HG02973 (cell line): ENCODE measurements at regions not wholly inside any gene's neighbourhood (a gene's known extent, or its start where the extent isn't known, plus 50 kb on each side); places are given as distances from the start of the nearest gene placed in this dataset.

Experiments
- ATAC-seq: cut with Tn5 transposase; IDR thresholded peaks from one replicate; pipeline ENCODE4 v1.9.1; 2021; ENCODE audit warnings: moderate library complexity; ENCODE audit not compliant: unreplicated experiment

DNA sequence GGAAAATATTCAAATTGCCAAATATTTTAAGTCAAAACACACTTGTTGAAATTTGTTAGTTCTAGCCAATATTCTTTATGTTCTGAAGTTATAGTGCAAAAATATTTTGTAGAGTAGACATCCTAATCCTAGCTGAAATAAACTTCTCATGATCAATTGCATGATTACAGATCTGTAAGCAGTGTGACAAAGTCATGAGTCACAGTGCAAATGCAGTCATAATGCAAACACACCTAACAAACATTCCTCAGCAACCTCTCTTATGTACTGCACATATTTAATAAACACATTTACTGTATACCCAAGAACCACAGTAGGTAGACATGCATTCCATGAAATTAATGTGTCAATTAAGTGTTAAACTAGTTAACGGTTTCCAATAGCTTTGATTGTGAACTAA is 1857.4 kb downstream of the NCAM2 start:
- no peak for ATAC-seq

DNA sequence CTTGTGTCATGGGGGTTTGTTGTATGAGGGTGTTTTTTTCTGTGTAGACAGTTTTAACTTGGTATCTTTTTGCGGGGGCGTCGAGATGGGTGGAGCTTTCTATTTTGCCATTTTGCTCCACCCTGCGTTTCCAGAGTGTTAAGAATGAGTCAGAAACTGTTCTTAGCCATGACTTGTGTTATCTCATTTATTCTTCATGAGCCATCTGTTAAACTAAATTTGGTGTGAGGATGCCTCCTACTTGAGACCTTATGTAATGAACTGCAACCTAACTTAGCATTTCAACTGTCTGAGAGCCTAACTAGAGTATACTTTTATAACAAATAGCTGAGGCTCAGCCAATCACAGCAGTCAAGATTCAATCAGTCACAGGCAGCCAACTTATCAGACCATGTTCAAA is 1873.5 kb downstream of the NCAM2 start:
- ATAC-seq, result no peak

DNA sequence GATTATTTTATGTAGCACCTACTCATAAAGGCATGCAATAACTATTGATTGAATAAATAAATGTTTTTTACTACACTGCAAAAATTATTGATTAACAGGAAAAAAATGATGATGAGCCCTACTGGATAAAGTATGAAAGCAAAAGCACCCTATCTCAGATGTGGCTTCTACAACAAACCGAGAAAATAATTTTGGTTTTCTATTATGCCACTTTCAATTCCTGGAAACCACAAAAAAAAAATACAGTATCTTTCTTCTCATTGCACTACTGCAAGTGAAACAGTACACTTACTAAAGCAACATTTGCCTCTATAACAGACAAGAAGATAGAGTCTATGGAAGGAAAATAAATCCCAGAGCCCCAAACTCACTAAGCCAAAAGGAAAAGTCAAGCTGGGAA is 1882.4 kb downstream of the NCAM2 start:
- no peak for ATAC-seq

DNA sequence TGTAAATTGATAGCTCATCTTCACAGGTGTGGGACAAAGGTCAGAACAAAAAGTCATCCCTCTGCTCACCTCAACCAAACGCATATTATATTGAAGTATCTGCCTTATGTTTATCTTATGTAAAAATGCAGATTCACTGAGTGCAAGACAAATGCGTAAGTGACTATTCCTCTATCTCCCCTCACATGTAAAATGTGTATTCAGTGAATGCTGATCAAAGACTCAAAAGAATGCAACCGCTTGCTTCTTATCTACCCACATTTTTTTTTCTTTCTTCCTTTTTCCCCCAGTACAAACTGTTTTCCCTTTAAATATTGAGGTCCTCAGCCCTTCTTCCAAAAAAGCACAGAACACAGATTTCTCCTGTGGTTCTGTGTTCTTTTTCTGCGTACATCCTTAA is 1882.9 kb downstream of the NCAM2 start:
- no peak for ATAC-seq

DNA sequence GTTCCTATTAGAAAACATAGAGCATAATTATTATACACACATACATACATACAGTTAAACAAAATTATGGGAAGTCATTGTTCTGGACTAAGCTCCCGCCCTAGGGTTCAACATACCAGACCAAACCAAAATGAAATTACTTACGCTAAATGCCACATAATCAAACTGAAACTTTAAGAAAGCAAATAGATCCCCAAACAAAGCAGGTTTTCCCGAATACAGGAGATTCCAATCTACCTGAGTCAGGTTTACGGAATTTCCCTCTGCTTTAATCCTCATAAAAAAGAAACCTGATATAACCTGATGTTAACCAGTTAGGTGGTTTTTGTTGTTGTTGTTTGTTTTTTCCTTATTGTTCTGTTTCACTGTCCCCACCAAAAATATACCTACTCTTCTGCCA is 1886.9 kb downstream of the NCAM2 start:
- ATAC-seq, result no peak

DNA sequence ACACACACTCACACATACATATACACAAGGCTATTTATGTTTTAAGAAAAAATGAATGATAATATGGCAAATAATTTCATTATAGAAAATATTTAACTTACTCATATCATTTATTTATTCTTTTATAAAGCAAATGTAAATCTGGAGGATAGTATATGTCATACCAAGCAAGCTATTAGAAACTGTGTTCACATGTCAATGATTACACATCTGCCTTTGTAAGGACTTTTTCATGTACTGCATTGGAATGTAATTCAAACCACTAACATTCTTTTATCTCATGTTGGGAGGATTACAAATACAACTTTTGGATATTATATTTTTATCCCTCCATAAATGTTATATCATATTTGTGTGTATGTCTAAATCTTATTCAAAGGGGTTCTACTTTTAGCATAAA is 1887.4 kb downstream of the NCAM2 start:
- ATAC-seq, result no peak

DNA sequence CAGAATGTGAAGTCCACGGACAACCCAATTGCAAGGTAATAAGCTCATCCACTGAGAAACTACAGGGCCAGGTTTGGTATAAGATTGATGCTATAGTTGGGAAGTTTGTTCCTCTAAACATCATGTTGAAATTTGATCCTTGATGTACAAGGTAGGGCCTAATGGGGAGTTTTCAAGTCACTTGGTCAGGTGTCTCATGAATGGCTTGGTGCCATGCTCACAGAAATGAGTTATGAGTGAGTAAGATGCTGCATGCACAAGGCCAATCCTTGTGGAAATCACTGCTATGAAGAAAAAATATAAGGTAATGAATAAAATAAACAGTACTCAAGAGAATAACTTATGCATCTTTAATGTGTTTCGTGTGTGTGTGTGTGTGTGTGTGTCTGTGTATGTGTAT is 1891.2 kb downstream of the NCAM2 start:
- no peak for ATAC-seq

DNA sequence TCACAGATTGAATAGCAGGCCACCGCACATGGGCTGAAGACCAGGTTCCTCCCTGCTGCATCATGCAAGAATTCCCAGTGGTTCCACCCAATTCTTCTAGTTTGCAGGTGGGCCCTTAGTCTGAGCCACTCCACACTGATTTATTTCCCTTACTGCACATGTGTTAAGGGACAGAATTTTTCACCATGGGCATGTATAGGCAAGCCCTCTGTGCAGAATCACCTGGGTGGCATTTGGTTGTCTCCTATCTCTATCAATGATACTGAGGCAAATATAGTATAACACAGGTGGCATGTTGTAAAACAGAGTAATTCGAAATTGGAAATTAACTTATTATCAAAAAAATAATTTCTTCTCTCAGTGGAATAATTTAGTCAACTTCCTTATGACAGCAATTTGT is 1892.4 kb downstream of the NCAM2 start:
- no peak for ATAC-seq

DNA sequence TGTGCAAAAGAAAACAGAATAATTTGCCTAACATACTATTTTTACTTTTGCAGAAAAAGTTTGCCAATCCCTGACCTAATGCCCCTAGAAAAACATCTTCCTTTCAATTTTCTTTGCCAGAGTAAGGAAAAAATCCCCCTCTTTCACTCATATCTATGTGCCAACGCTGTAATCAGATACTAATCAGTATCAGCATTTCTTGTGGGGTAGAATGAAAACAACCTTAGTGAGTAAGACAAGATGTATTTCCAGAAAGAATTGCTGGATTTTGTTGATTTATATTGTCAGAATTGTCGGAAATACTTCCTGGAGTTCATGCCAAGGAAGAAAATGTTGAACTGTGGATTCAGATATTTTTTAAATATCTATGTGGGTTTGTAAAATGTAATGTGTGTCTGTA is 1893.8 kb downstream of the NCAM2 start:
- no peak for ATAC-seq

DNA sequence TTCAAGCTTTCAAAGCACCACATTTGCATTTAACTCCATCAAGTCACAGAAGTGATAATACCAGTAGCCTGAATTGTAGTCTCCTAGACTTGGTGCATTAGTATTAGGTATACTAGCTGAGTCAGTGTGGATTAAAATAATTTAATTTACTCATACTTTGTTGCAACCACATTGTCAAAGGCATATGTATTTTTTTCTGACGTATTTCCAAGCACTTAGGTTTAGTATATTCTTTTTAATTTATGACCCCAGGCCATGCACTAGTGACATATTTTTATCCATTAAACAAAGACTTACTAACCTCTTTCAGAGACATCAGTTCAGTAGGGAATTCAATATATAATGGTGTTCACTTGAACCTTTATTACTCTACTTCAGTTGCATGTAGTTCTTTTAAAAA is 1894.5 kb downstream of the NCAM2 start:
- ATAC-seq, result no peak

DNA sequence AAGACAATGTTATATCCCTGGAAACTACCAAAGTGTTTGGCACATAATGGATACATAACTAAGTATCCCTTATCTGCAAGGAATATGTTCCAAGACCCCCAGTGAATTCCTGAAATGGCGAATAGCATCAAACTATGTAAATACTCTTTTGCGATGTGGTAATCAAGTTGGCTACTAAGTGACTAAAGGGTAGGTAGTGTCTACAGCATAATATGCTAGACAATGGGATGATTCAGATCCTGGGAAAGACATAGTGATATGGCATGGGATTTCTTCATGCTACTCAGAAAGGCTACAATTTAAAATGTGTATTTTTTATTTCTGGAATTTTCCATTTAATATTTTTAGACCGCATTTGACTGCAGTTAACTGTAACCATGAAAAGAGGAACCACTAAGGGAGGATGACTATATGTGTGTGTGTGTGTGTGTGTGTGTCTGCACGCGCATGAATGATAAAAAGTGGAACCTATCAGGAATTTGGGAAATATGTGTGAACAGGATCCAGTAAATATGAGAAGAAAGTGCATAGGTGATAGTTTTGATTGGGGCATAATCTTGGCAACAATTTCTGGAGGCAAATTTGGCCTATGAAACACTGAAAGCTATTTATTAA is 1899.9 kb downstream of the NCAM2 start:
- no peak for ATAC-seq

DNA sequence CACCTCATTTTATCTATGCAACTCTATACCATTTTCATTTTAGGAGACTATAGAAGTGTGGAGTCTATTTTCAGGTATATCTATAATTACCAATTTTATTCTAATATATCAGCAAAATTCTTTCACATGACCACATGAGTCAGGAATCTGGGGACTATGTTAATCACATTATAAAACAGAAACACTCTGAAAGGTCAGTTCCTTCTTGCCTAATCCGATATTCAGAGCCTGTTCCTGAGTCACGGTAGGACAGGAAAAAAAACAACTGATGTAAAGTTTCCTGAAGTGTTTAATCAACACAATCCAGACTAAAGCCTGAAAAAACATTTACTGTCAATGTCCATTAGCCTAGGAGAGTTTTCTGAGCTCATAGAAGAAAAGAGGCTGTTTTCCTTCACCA is 1902.3 kb downstream of the NCAM2 start:
- ATAC-seq, result no peak

DNA sequence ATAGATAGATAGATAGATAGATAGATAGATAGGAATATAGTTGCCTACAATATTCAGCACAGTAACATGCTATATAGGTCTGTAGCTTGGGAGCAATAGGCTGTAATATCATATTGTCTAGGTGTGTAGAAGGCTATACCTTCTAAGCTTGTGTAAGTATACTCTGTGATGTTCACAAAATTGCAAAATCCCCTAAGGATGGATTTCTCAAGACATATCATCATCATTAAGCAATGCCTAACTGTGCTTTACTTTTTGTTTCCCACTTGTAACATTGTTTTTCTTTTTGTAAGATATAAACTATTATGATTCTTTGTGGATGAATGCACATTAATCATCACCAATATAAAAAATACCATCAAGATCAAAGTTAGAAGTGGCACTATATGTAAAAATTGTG is 1905.6 kb downstream of the NCAM2 start:
- ATAC-seq, result no peak

DNA sequence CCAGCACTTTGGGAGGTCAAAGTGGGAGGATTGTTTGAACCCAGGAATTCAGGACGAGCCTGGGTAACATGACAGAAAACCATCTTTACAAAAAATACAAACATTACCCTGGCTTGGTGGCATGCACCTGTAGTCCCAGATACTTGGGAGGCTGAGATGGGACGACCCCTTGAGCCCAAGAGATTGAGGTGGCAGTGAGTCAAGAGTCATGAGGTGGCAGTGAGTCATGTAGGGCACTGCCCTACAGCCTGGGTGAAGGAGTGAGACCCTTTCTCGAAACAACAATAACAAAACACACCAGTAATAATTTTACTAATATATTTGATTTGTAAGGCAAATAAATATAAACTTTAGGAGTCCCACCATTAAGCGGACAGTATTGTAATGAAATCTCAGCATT is 1906.2 kb downstream of the NCAM2 start:
- no peak for ATAC-seq

DNA sequence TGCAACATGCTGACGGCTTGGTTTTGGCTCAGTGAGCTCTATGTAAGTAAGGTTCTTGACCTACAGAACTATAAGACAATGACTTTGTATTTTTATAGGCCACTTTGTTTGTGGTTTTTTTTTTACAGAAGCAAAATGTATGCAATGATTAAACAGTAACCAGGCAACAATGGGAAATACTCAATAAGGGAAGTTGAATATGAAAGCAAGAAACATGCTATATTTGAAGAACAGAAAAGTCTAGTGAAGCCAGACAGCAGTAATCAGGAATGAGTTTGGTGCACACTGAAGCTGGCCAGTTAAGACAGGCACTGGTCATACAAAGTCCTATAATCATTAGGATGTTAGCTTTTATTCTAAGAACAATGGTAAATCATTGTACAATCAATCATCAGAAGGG is 1926.8 kb downstream of the NCAM2 start:
- ATAC-seq, result no peak

DNA sequence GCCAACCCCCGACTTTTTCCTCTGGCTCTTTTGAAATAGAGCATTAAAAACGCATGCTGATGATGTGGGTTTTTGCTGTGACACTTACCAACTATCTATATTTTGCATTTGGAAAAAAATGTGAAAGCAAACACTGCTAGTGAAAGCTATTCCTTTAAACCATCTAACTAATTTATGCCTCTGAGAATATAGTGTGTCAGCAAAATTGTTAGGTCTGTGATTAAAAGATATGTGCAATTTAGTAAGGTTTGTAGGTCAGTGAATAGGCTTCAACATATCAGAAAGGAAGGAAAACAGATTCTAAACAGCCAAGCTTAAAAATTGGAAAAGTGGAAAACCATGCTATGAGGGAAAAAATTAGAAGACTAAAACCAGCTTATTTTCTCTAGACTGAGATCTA is 1929.3 kb downstream of the NCAM2 start:
- ATAC-seq, result no peak

DNA sequence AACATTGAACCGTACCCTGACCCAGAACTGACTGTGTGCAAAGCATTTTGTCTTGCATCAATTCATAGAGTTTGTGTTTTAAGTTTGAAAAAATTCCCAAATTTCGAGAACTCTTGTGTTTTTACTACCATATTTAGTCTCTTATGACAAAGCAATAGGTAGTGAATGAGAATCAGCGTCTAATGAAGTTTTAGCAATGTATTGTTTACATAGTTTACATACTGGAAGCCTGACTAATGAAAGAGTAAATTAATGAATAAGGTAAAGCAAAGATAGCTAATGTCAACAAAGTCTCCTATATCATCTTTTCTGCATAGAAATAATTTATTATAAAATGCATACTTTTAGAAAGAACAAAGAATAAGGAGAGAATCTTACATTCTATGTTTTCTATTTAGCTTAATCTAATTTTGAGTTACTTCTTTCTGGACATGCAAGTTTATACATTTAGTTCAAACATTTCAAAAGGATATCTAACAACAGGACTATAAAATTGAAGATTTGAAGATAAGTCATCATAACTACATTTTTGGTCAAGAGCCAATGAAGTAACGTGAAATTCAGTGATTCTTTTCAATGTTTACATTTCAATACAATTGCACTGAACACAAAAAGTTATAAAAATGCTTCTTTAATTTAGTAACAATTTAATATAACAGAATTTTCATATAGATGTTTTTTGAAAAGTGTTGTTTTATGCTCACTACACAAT is 1943.7 kb downstream of the NCAM2 start:
- no peak for ATAC-seq

DNA sequence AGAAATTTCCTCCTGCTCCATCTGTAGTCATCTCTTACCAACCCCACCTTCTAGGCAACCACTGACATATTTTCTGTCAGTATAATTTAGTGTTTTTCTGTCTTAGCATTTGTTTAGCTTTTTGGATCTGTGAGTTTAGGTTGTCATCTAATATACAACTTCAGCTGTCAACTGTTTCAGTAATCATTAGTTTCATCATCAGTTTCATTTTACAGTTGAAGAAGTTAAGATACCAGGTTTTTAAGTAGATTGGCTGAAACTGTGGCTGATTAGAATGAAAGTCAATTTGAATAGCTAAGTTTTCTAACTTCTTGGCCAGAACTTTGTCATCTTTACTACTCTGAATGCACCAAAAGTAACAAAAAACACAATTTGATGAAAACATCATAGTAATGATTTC is 1957.3 kb downstream of the NCAM2 start:
- no peak for ATAC-seq

DNA sequence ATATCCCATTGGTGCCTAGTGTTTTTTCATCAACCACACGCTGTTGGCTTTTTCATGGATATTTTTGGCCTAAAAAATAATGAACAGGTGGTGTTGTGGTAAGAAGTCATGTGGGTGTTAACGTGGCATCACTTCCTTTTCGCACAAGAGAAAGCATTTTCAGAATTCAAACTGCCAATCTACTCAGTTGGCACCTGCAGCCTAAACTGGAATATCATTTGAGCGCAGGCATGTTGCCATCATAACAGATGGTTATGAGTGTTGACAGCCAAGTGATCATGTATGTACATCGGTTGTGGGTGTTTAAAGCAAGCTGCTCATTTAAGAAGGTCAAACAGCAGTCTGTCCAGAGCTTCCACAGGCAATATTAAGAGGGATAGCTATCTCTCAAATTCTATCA is 1963.0 kb downstream of the NCAM2 start:
- ATAC-seq, result no peak

DNA sequence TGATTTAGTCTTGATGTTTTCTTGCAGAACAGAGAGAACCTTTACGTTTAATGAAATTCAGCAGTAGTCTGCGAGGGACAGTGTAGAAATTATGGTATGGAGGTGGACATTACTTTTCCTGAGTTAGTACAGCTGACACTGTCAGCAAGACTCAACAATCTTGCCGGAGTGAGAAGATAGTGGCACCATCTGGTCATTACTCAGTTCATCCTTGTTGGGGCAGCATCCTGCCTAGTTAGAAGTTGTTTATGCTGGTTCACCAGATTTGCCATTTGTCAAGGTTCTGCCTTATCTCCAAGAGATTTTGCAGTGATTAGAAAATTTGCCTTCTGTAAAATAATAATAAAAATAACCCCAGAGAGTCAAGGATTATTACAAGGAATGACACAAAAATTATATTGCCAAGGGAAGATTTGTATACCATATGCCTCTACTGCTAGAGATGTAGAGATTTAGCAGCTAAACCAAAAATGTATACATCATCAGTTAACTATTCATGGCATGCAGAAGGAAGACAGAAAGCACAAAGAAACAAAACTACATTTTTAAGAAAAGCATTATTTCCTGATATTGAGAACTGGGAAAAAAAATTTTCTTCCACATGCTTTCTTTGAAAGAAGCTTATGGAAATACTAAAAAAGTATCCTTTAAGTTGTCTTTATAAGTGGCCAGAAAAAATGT is 1967.4 kb downstream of the NCAM2 start:
- no peak for ATAC-seq

DNA sequence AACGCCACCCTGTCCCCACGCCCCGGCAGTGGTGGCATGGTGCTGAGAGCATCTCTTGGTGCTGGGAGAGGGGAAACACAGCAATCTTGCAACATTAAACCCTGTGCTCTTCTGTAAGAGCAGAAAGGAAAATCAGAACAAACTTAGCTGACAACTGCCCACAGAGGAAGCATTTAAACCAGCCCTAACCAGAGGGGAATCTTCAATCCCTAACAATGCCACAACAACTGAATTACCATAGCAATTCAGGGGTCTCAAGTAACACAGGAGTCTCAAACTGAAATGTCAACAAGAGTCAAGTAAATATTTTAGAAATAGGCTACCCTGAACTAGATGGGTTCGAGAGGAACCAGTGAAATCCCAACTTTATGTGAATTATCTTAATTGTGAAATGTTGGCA is 1983.6 kb downstream of the NCAM2 start:
- ATAC-seq, result no peak

DNA sequence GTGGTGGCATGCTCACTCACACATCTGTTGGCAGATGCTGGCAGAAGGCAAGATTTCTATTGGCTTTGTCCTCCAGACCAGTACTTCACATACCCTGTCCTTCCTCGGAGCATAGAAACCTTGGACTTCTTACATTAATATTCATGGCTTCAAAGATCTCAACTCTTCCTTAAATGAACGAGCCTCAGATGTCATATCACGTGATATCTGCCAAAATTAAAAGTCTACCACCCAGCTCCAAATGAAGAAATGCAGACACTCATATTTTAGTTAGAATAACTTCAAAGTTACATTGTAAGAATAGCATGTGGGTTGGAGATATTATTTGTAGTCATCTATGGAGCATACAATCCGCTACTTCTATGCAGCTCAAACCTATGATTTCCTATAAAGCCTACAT is 1994.9 kb downstream of the NCAM2 start:
- ATAC-seq, result no peak
